Loucy (cell line): ENCODE measurements at regions not wholly inside any gene's neighbourhood (a gene's known extent, or its start where the extent isn't known, plus 50 kb on each side); places are given as distances from the start of the nearest gene placed in this dataset.

Experiments used
- H2AFZ ChIP-seq: fragments of 200-600 bp; sonication (generic); 2 replicates; pipeline ENCODE4 v1.6.0; 2016; ENCODE audit warnings: antibody characterized with exemption, mild to moderate bottlenecking, low read length, moderate library complexity
- H3F3A ChIP-seq: fragments of 200-600 bp; 2 replicates; pipeline ENCODE4 v1.6.0; 2016; ENCODE audit warnings: antibody characterized with exemption, low read depth, mild to moderate bottlenecking
- H3K27me3 ChIP-seq: fragments of 200-600 bp; sonication (generic); 2 replicates; pipeline ENCODE4 v1.6.1; 2014; ENCODE audit warnings: low read length, mild to moderate bottlenecking; ENCODE audit not compliant: insufficient read depth, poor library complexity, severe bottlenecking
- H3K36me3 ChIP-seq: fragments of 200-600 bp; sonication (generic); 2 replicates; pipeline ENCODE4 v1.6.1; 2016; ENCODE audit warnings: low read length; ENCODE audit not compliant: insufficient read depth
- H3K4me1 ChIP-seq: fragments of 200-600 bp; sonication (generic); 2 replicates; pipeline ENCODE4 v1.5.1; 2014; ENCODE audit warnings: low read length, mild to moderate bottlenecking; ENCODE audit not compliant: insufficient read depth, poor library complexity, severe bottlenecking
- H3K4me2 ChIP-seq: fragments of 200-600 bp; sonication (generic); 2 replicates; pipeline ENCODE4 v1.6.0; 2014; ENCODE audit warnings: antibody characterized with exemption, low read length, low read depth, mild to moderate bottlenecking; ENCODE audit not compliant: poor library complexity, severe bottlenecking
- H3K4me3 ChIP-seq: fragments of 200-600 bp; sonication (generic); 2 replicates; pipeline ENCODE4 v1.5.1; 2014; ENCODE audit warnings: low read length, mild to moderate bottlenecking, mixed read lengths; ENCODE audit not compliant: poor library complexity, severe bottlenecking
- H3K79me2 ChIP-seq: fragments of 200-600 bp; sonication (generic); 2 replicates; pipeline ENCODE4 v1.6.1; 2014; ENCODE audit warnings: low read length; ENCODE audit not compliant: insufficient read depth
- H3K9ac ChIP-seq: fragments of 200-600 bp; sonication (generic); 2 replicates; pipeline ENCODE4 v1.6.0; 2014; ENCODE audit warnings: mild to moderate bottlenecking, low read depth, low read length, moderate library complexity; ENCODE audit not compliant: poor library complexity, severe bottlenecking
- H3K9me2 ChIP-seq: fragments of 200-600 bp; sonication (generic); replicated peaks from 2 replicates; pipeline ENCODE4 v1.6.1; 2016; ENCODE audit warnings: low read depth, low read length, mixed read lengths
- H3K9me3 ChIP-seq: fragments of 200-600 bp; sonication (generic); 2 replicates; pipeline ENCODE4 v1.6.1; 2014; ENCODE audit warnings: mild to moderate bottlenecking, antibody characterized with exemption, low read length, low read depth; ENCODE audit not compliant: insufficient read depth
- H4K20me1 ChIP-seq: fragments of 200-600 bp; sonication (generic); 2 replicates; pipeline ENCODE4 v1.6.0; 2014; ENCODE audit warnings: antibody characterized with exemption, low read length, mild to moderate bottlenecking; ENCODE audit not compliant: insufficient read depth, poor library complexity, severe bottlenecking
- EZH2phosphoT487 ChIP-seq: fragments of 200-600 bp; IDR thresholded peaks from 2 replicates; pipeline ENCODE4 v1.6.1; 2018; ENCODE audit warnings: antibody characterized with exemption, mild to moderate bottlenecking, moderate library complexity, borderline replicate concordance
- TF ChIP-seq, protein P1 (sequence below): fragments of 200-600 bp; sonication (generic); conservative IDR thresholded peaks from 2 replicates; pipeline ENCODE4 v1.5.1; 2014; ENCODE audit warnings: mild to moderate bottlenecking, antibody characterized with exemption, low read length

DNA sequence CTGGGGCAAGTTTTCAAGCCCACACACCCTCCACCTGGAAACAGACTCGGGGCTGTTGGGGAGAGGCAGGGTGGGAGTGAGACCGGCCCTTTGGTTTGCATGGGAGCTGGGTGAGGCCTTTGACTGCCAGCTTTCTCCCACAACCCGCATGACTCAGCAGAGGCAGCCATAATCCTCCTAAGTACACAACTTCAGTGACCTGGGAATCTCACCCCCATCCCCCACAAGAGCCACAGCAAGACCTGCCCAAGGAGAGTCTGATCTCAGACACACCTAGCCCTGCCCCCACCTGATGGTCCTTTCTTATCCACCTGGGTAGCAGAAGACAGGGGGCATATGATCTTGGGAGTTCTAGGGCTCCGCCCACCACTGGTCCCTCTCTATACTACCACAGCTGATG is 1615.4 kb downstream of the EFNB2 start:
- Histone ChIP-seq H3K4me1 (no peaks in the 10 kb centered on the region), H2AFZ (no peak overlapping the region), H3K9me2 (no peaks in the 10 kb centered on the region), H4K20me1 (no peaks in the 10 kb centered on the region), H3K36me3 (no peaks in the 10 kb centered on the region), H3K27me3 (no peaks in the 10 kb centered on the region), H3K79me2 (no peaks in the 10 kb centered on the region), H3F3A (no peaks in the 10 kb centered on the region), H3K4me3 (no peak overlapping the region), H3K9me3 (no peaks in the 10 kb centered on the region), H3K9ac (no peak overlapping the region), H3K4me2 (no peak overlapping the region)
- TF ChIP-seq EZH2phosphoT487 = no peak
- TF ChIP-seq, protein P1, sequence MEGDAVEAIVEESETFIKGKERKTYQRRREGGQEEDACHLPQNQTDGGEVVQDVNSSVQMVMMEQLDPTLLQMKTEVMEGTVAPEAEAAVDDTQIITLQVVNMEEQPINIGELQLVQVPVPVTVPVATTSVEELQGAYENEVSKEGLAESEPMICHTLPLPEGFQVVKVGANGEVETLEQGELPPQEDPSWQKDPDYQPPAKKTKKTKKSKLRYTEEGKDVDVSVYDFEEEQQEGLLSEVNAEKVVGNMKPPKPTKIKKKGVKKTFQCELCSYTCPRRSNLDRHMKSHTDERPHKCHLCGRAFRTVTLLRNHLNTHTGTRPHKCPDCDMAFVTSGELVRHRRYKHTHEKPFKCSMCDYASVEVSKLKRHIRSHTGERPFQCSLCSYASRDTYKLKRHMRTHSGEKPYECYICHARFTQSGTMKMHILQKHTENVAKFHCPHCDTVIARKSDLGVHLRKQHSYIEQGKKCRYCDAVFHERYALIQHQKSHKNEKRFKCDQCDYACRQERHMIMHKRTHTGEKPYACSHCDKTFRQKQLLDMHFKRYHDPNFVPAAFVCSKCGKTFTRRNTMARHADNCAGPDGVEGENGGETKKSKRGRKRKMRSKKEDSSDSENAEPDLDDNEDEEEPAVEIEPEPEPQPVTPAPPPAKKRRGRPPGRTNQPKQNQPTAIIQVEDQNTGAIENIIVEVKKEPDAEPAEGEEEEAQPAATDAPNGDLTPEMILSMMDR = no peak

DNA sequence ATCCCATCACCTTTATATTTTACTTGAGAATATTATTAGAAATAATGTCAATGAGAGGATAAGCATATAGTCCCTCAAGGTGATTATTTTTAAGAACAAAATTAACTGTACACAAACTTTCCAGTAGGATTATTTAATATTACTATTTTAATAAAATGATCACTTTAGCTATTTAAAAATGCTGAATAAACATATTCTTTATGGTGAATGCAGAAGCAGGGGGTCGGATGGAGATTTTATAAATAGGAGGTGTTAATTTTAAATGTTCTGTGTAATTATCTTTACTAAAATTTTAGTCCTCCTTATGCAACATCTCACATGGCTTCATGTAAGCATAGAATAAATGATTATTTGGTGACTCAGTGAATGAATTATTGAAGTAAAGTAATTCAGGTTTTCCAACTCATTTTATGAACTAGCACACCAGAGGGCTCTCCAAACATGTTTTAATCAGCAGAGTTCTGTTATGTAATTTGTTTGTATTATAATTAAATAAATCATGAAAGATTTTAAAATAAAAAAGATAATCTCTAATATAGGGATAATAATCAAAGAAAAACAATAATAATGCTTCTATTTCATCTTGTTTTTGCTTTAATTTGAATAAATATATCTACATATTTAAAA is 1635.2 kb downstream of the EFNB2 start:
- Histone ChIP-seq H3K9me2 (no peaks in the 10 kb centered on the region), H3K9me3 (no peaks in the 10 kb centered on the region), H3K4me3 (no peak overlapping the region), H2AFZ (no peak overlapping the region), H3K4me2 (no peak overlapping the region), H3K36me3 (no peaks in the 10 kb centered on the region), H3K27me3 (no peaks in the 10 kb centered on the region), H3F3A (no peaks in the 10 kb centered on the region), H3K4me1 (no peaks in the 10 kb centered on the region), H3K79me2 (no peaks in the 10 kb centered on the region), H3K9ac (no peak overlapping the region), H4K20me1 (no peaks in the 10 kb centered on the region)
- TF ChIP-seq, protein P1 = no peak
- no peak for TF ChIP-seq EZH2phosphoT487

DNA sequence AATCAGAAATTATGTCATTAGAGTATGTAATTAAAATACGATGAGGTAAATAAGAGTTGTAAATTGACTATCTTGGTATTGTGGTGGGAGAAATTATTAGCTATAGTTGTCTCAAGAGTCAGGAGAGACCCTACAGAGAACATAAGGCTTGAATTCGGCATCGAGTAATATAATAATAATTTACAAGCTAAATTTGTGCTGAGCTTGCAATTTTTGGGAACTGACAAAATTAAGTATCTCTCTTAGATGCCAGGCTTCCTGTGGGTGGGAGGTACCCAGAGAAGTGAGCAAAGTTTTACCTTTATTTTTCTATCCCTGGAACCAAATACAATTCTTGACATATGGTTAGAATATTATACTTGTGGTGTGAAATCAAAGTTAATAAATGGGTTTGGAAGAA is 1637.0 kb downstream of the EFNB2 start:
- Histone ChIP-seq H3K79me2 (no peaks in the 10 kb centered on the region), H3K9me3 (no peaks in the 10 kb centered on the region), H3K4me3 (no peak overlapping the region), H3K9ac (no peak overlapping the region), H2AFZ (no peak overlapping the region), H3K4me1 (no peaks in the 10 kb centered on the region), H3K4me2 (no peak overlapping the region), H4K20me1 (no peaks in the 10 kb centered on the region), H3K36me3 (no peaks in the 10 kb centered on the region), H3K9me2 (no peaks in the 10 kb centered on the region), H3F3A (no peaks in the 10 kb centered on the region), H3K27me3 (no peaks in the 10 kb centered on the region)
- TF ChIP-seq EZH2phosphoT487 = no peak
- TF ChIP-seq, protein P1 = no peak
